Stimulated activated CD8-positive, alpha-beta memory T cell treated with anti-CD3 and anti-CD28 coated beads, Interleukin-7, amount 100 ng/mL, for 4 hours (primary cell): ENCODE measurements at regions not wholly inside any gene's neighbourhood (a gene's known extent, or its start where the extent isn't known, plus 50 kb on each side); places are given as distances from the start of the nearest gene placed in this dataset.
"Not testable (repeated sequence)": the region's sequence is repeated elsewhere in the genome, so short reads cannot be mapped to it uniquely, and the experiment has no call there.

Experiments
- DNase-seq, 2 donors: peaks; one replicate each; pipeline ENCODE4 v3.0.0-alpha.2; 2020; ENCODE audit warnings: low read depth in 2 of 2

- DNase-seq: not testable (repeated sequence)
These were observed 228.9 kb downstream of the RPIA start for GRCh38 chr2:88920399-88920798.

GRCh38 chr2:88924533-88924932, 233.1 kb downstream of the RPIA start:
- DNase-seq: no peak

GRCh38 chr2:88925770-88926462, 234.4 kb downstream of the RPIA start:
- no peak for DNase-seq

- DNase-seq: no peak
These were observed 235.7 kb downstream of the RPIA start for GRCh38 chr2:88927128-88927527.

GRCh38 chr2:88930659-88931058, 239.2 kb downstream of the RPIA start:
- no peak for DNase-seq

GRCh38 chr2:88932686-88933085, 241.2 kb downstream of the RPIA start:
- no peak for DNase-seq

GRCh38 chr2:88933091-88933490, 241.6 kb downstream of the RPIA start:
- no peak for DNase-seq

GRCh38 chr2:88933980-88934379, 242.5 kb downstream of the RPIA start:
- no peak for DNase-seq

- DNase-seq: not testable (repeated sequence)
These were observed 249.7 kb downstream of the RPIA start for GRCh38 chr2:88941178-88941577.

- DNase-seq: no peak
These were observed 251.3 kb downstream of the RPIA start for GRCh38 chr2:88942798-88943197.

- DNase-seq: no peak
These were observed 257.9 kb downstream of the RPIA start for GRCh38 chr2:88949336-88949735.

GRCh38 chr2:88950010-88950409, 258.5 kb downstream of the RPIA start:
- no peak for DNase-seq

GRCh38 chr2:88955607-88956006, 264.1 kb downstream of the RPIA start:
- DNase-seq: no peak

- no peak for DNase-seq
These were observed 268.2 kb downstream of the RPIA start for GRCh38 chr2:88959480-88960204.

GRCh38 chr2:88961323-88961722, 269.9 kb downstream of the RPIA start:
- DNase-seq: not testable (repeated sequence)

GRCh38 chr2:88967844-88968243, 276.4 kb downstream of the RPIA start:
- DNase-seq: no peak

GRCh38 chr2:88978011-88978410, 286.5 kb downstream of the RPIA start:
- not testable (repeated sequence) for DNase-seq

GRCh38 chr2:88978446-88978845, 287.0 kb downstream of the RPIA start:
- not testable (repeated sequence) for DNase-seq

GRCh38 chr2:88984079-88984478, 292.6 kb downstream of the RPIA start:
- DNase-seq: not testable (repeated sequence)

GRCh38 chr2:88986721-88987330, 295.4 kb downstream of the RPIA start:
- not testable (repeated sequence) for DNase-seq

GRCh38 chr2:88988617-88989016, 297.1 kb downstream of the RPIA start:
- DNase-seq: not testable (repeated sequence)

- DNase-seq: not testable (repeated sequence)
These were observed 301.3 kb downstream of the RPIA start for GRCh38 chr2:88992819-88993218.

- DNase-seq: not testable (repeated sequence)
These were observed 303.4 kb downstream of the RPIA start for GRCh38 chr2:88994856-88995255.
